ENCODE measurements at regions not wholly inside any gene's neighbourhood (a gene's known extent, or its start where the extent isn't known, plus 50 kb on each side); places are given as distances from the start of the nearest gene placed in this dataset.

- TF ChIP-seq ZNF311 (tag by site-specific recombination; IDR thresholded peaks at IDR 0.05; ENCODE audit: borderline replicate concordance) (no peak), CTCF (tag by site-specific recombination; IDR thresholded peaks at IDR 0.05) (no peak), PRDM1 (tag by site-specific recombination; IDR thresholded peaks at IDR 0.05) (no peak)
Measured at GRCh38 chr12:22759769-22760674, 135.1 kb downstream of the ETNK1 start.
